ENCODE measurements at regions not wholly inside any gene's neighbourhood (a gene's known extent, or its start where the extent isn't known, plus 50 kb on each side); places are given as distances from the start of the nearest gene placed in this dataset.

DNA sequence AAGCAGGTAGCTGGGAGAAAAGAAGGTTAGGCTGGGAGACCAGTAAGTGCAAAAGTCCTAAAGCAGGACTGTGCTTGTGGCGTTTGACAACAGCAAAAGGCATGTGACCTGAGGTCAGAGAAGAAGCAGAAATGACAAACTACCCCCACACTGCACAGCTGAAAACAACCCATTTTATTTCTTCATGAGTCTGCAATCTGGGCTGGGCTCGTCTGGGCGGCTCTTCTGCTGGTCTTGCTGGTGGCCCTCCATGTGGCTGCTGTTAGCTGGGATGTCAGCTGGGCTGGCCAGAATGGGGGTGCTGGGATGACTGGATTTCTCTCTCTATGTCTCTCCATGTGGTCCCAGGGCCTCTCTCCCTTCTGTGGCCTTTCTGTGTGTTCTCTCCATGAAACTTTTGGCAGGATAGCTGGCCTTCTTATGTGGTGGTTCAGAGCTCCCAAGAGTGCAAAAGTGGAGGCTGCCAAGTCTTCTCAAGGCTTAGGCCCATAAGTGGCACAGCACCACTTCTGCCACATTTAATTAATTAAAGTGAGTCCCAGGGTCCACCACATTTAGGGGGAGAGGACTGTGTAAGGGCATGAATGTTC, 128.6 kb downstream of the RIPK4 start:
- Histone ChIP-seq H3K4me1 (ENCODE audit: control insufficient read depth, insufficient read depth, low read length) (no peaks in the 10 kb centered on the region), H3K4me3 (ENCODE audit: low read length) (no peak overlapping the region), H3K36me3 (ENCODE audit: control insufficient read depth, insufficient read depth, low read length) (no peaks in the 10 kb centered on the region), H3K27me3 (ENCODE audit: control insufficient read depth, insufficient read depth, low read length) (no peaks in the 10 kb centered on the region), H3K9me3 (ENCODE audit: control insufficient read depth, insufficient read depth, low read length) (no peaks in the 10 kb centered on the region), H3K27ac (ENCODE audit: low read length) (no peak overlapping the region)
- Mint-ChIP-seq H3K9me3 (peaks cover 0 to 6% of the 10 kb centered on the region in 2 donors), H3K4me3 (no peak overlapping the region), H3K27me3 (ENCODE audit: low read depth in 2 of 2) (peaks cover 16 to 21% of the 10 kb centered on the region in 2 donors), H3K4me1 (no peaks in the 10 kb centered on the region), H3K36me3 (no peaks in the 10 kb centered on the region), H3K27ac (no peak overlapping the region)
- ATAC-seq: no peak
- 36% methylated on average over 3 of the region's 3 CpGs for WGBS (ENCODE audit: insufficient coverage)
- no peak for DNase-seq
- intact Hi-C loops (cut with micrococcal nuclease): no loop called here
- TF ChIP-seq, protein P1, sequence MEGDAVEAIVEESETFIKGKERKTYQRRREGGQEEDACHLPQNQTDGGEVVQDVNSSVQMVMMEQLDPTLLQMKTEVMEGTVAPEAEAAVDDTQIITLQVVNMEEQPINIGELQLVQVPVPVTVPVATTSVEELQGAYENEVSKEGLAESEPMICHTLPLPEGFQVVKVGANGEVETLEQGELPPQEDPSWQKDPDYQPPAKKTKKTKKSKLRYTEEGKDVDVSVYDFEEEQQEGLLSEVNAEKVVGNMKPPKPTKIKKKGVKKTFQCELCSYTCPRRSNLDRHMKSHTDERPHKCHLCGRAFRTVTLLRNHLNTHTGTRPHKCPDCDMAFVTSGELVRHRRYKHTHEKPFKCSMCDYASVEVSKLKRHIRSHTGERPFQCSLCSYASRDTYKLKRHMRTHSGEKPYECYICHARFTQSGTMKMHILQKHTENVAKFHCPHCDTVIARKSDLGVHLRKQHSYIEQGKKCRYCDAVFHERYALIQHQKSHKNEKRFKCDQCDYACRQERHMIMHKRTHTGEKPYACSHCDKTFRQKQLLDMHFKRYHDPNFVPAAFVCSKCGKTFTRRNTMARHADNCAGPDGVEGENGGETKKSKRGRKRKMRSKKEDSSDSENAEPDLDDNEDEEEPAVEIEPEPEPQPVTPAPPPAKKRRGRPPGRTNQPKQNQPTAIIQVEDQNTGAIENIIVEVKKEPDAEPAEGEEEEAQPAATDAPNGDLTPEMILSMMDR (IDR thresholded peaks at IDR 0.05): no peak

DNA sequence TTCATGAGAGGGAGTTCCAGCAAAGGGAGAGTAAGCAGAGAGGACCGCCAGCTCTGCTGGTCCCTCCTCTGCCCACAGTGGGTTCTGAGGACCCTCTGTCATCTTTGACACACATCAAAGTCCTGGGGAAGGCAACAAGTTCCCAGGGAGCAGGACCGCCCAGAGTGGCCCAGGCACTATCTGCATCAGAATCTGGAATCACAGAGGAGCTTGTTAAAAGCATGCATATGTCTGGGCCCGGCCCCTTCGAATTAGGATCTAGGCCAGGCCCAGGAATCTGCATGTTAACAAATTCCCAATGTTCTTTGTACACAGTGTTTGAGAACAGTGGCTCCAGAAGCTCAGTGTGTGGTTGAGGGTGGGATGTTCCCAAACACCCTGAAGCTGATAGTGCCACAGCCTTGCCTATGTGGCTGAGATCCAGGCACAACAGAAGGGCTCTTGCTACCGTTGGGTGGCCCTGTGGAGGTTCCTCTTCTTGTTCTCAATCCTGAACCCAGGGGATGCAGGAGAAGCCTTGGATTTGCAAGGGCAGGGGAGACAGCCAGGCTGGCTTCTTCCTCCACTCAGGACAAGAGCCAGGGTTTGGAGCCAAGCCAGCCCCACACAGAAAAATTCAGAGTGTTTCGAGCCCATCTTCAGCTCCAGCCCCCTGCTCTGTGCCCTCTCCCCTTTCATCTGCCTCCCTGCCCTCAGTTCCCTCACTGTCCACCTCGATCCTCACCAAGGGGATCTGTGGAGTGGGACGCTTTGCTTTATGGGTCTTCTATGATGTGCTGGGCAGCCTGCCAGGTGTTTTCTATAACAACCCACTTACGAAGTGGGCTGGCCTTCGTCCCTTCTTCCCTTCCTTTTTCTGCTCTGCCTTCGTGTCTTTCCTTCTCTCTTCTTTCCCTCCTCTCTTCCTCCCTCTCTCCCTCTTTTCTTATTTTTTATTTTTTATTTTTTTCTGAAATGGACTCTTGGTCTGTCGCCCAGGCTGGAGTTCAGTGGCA, 129.0 kb upstream of the TMPRSS2 start:
- no peak overlapping the region for H3K4me3 ChIP-seq (ENCODE audit: low read length)
- no peak overlapping the region for H3K4me3 Mint-ChIP-seq
- H3K4me1 Mint-ChIP-seq: no peaks in the 10 kb centered on the region
- H3K27ac ChIP-seq (ENCODE audit: low read length): no peak overlapping the region
- no peak overlapping the region for H3K27ac Mint-ChIP-seq
- H3K36me3 Mint-ChIP-seq: no peaks in the 10 kb centered on the region
- H3K9me3 ChIP-seq (ENCODE audit: control insufficient read depth, insufficient read depth, low read length): no peaks in the 10 kb centered on the region
- peaks cover 0 to 6% of the 10 kb centered on the region in 2 donors for H3K9me3 Mint-ChIP-seq
- no peak for ATAC-seq
- intact Hi-C loops (cut with micrococcal nuclease): no loop called here
- 83% methylated on average over 12 of the region's 12 CpGs for WGBS (ENCODE audit: insufficient coverage)
- H3K36me3 ChIP-seq (ENCODE audit: control insufficient read depth, insufficient read depth, low read length): no peaks in the 10 kb centered on the region
- H3K27me3 Mint-ChIP-seq (ENCODE audit: low read depth in 2 of 2): peaks cover 8 to 17% of the 10 kb centered on the region in 2 donors
- no peaks in the 10 kb centered on the region for H3K4me1 ChIP-seq (ENCODE audit: control insufficient read depth, insufficient read depth, low read length)
- no peak for DNase-seq
- TF ChIP-seq, protein P1 (IDR thresholded peaks at IDR 0.05): no peak
- H3K27me3 ChIP-seq (ENCODE audit: control insufficient read depth, insufficient read depth, low read length): no peaks in the 10 kb centered on the region

DNA sequence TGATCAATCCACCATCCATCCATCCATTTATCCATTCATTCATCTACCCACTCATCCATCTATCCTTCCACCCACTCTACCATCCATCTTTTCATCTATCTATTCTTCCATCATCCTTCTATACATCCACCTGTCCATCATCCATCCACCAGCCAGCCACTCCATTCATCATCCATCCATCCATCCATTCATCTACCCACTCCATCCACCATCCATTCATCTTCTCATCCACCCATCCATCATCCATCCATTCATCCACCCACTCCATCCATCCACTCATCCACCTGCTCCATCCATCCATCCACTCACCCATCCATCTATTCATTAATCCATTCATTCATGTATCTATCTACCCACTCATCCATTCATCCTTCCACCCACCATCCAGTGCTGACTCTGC, 127.9 kb upstream of the TMPRSS2 start:
- Histone ChIP-seq H3K9me3 (ENCODE audit: control insufficient read depth, insufficient read depth, low read length) (no peaks in the 10 kb centered on the region), H3K4me3 (ENCODE audit: low read length) (no peak overlapping the region), H3K4me1 (ENCODE audit: control insufficient read depth, insufficient read depth, low read length) (no peaks in the 10 kb centered on the region), H3K27me3 (ENCODE audit: control insufficient read depth, insufficient read depth, low read length) (no peaks in the 10 kb centered on the region), H3K27ac (ENCODE audit: low read length) (no peak overlapping the region), H3K36me3 (ENCODE audit: control insufficient read depth, insufficient read depth, low read length) (no peaks in the 10 kb centered on the region)
- H3K27ac Mint-ChIP-seq: no peak overlapping the region
- H3K27me3 Mint-ChIP-seq (ENCODE audit: low read depth in 2 of 2): peaks cover 6 to 22% of the 10 kb centered on the region in 2 donors
- no peaks in the 10 kb centered on the region for H3K36me3 Mint-ChIP-seq
- H3K9me3 Mint-ChIP-seq: peaks cover 0 to 6% of the 10 kb centered on the region in 2 donors
- H3K4me3 Mint-ChIP-seq: no peak overlapping the region
- TF ChIP-seq, protein P1 (IDR thresholded peaks at IDR 0.05): no peak
- DNase-seq: no peak
- intact Hi-C loops (cut with micrococcal nuclease): no loop called here
- no peaks in the 10 kb centered on the region for H3K4me1 Mint-ChIP-seq
- no peak for ATAC-seq
